H1 (cell line): ENCODE measurements at regions not wholly inside any gene's neighbourhood (a gene's known extent, or its start where the extent isn't known, plus 50 kb on each side); places are given as distances from the start of the nearest gene placed in this dataset.

Experiments
- CTCF ChIA-PET: fragments of 300-600 bp; sonication (Branson Sonifier 250); formaldehyde crosslinking; loops from one replicate; lab custom pipeline; 2021; ENCODE audit not compliant: partially characterized antibody; lab: Charles Lee
- POLR2A ChIA-PET: fragments of 300-600 bp; sonication (Branson Sonifier 250); formaldehyde crosslinking; loops from one replicate; lab custom pipeline; 2021; ENCODE audit warnings: inconsistent platforms; ENCODE audit not compliant: partially characterized antibody; lab: Charles Lee
- DNase-seq, 2 experiments: peaks; one replicate each; pipeline versions ENCODE4 v3.0.0 to v3.0.0-alpha.2; 2010 to 2022; ENCODE audit warnings: low spot score in 2 of 2, low read depth in 1 of 2, mixed read lengths in 1 of 2
- FAIRE-seq: peaks from 2 replicates; lab custom pipeline; 2011; peaks lifted over from hg19 to GRCh38; lab: Jason Lieb, UNC
- H2AFZ ChIP-seq: 2 replicates; pipeline ENCODE4 v1.8.1; 2012; ENCODE audit warnings: low read length, inconsistent platforms
- H2AK5ac ChIP-seq: 2 replicates; pipeline ENCODE4 v1.6.1; 2013; ENCODE audit warnings: low read depth, low read length
- H2BK120ac ChIP-seq: replicated peaks from 2 replicates; pipeline ENCODE3; 2013; ENCODE audit warnings: low read depth, low read length, inconsistent platforms
- H2BK12ac ChIP-seq: 2 replicates; pipeline ENCODE4 v1.6.1; 2013; ENCODE audit warnings: low read depth, low read length
- H2BK15ac ChIP-seq: 2 replicates; pipeline ENCODE4 v1.6.1; 2013; ENCODE audit warnings: low read length
- H2BK20ac ChIP-seq: 2 replicates; pipeline ENCODE4 v1.6.1; 2013; ENCODE audit warnings: low read length
- H2BK5ac ChIP-seq: 2 replicates; pipeline ENCODE4 v1.6.1; 2013; ENCODE audit warnings: low read depth, low read length
- H3K14ac ChIP-seq: 2 replicates; pipeline ENCODE4 v1.6.1; 2013; ENCODE audit warnings: inconsistent platforms; ENCODE audit not compliant: insufficient read length
- H3K18ac ChIP-seq: 2 replicates; pipeline ENCODE4 v1.6.1; 2013; ENCODE audit warnings: low read length; ENCODE audit errors: extremely low read depth
- H3K23ac ChIP-seq: 2 replicates; pipeline ENCODE4 v1.6.1; 2013; ENCODE audit warnings: inconsistent platforms; ENCODE audit not compliant: insufficient read length
- H3K23me2 ChIP-seq: 2 replicates; pipeline ENCODE4 v1.6.1; 2013; ENCODE audit warnings: low read depth, low read length
- H3K27ac ChIP-seq: 2 replicates; pipeline ENCODE4 v1.6.1; 2011; ENCODE audit warnings: low read depth, low read length, inconsistent platforms
- H3K27me3 ChIP-seq, 4 experiments: replicated peaks in 1 of 4; 1 replicate in 1 of 4; 2 replicates in 3 of 4; pipeline versions ENCODE4 v1.6.1 to v1.8.1; 2011 to 2013; ENCODE audit warnings: low read length in 3 of 4, mild to moderate bottlenecking in 3 of 4, inconsistent platforms in 2 of 4, mixed read lengths in 2 of 4, moderate library complexity in 1 of 4; ENCODE audit not compliant: control insufficient read depth in 3 of 4, insufficient read depth in 3 of 4; ENCODE audit errors: extremely low read depth in 1 of 4
- H3K36me3 ChIP-seq, 4 experiments: 2 replicates each; pipeline versions ENCODE4 v1.6.1 to v1.8.1; 2011 to 2013; ENCODE audit warnings: mild to moderate bottlenecking in 4 of 4, low read length in 3 of 4, moderate library complexity in 2 of 4, control low read depth in 1 of 4, inconsistent platforms in 1 of 4; ENCODE audit not compliant: insufficient read depth in 4 of 4, control insufficient read depth in 2 of 4
- H3K4ac ChIP-seq: replicated peaks from 2 replicates; pipeline ENCODE3; 2013; ENCODE audit warnings: low read length, low read depth, mixed read lengths, inconsistent platforms; ENCODE audit not compliant: insufficient read length
- H3K4me1 ChIP-seq, 4 experiments: replicated peaks in 1 of 4; 1 replicate in 1 of 4; 2 replicates in 3 of 4; pipeline versions ENCODE4 v1.6.1 to v1.8.1; 2011 to 2013; ENCODE audit warnings: low read length in 3 of 4, inconsistent platforms in 2 of 4, mixed read lengths in 1 of 4; ENCODE audit not compliant: insufficient read depth in 4 of 4, control insufficient read depth in 3 of 4
- H3K4me2 ChIP-seq, 2 experiments: 2 replicates each; pipeline versions ENCODE4 v1.6.1 to v1.8.1; 2011 to 2013; ENCODE audit warnings: low read depth in 2 of 2, low read length in 2 of 2, control low read depth in 1 of 2, inconsistent platforms in 1 of 2, mild to moderate bottlenecking in 1 of 2; ENCODE audit not compliant: insufficient read depth in 1 of 2
- H3K4me3 ChIP-seq, 4 experiments: fragments of 200-600, 300-600 bp in 1 of 4; sonication (generic), shearing (Covaris generic), sonication (Bioruptor Twin) in 1 of 4; 2 replicates each; pipeline versions ENCODE4 v1.5.1 to v1.8.1; 2011 to 2016; ENCODE audit warnings: low read length in 4 of 4, low read depth in 3 of 4, control low read depth in 2 of 4, inconsistent platforms in 2 of 4, mild to moderate bottlenecking in 2 of 4, mixed read lengths in 1 of 4, moderate library complexity in 1 of 4; ENCODE audit not compliant: insufficient read depth in 2 of 4; ENCODE audit errors: extremely low read depth in 1 of 4
- H3K56ac ChIP-seq: replicated peaks from 2 replicates; pipeline ENCODE3; 2013; ENCODE audit warnings: low read depth, mild to moderate bottlenecking, mixed read lengths, low read length, inconsistent platforms; ENCODE audit not compliant: insufficient read length
- H3K79me1 ChIP-seq: 2 replicates; pipeline ENCODE4 v1.6.1; 2013; ENCODE audit warnings: low read depth, low read length, control low read depth
- H3K79me2 ChIP-seq, 2 experiments: 2 replicates each; pipeline versions ENCODE4 v1.6.1 to v1.8.1; 2012 to 2013; ENCODE audit warnings: low read length in 2 of 2, mild to moderate bottlenecking in 2 of 2, inconsistent platforms in 1 of 2; ENCODE audit not compliant: insufficient read depth in 2 of 2, control insufficient read depth in 1 of 2
- H3K9ac ChIP-seq, 4 experiments: replicated peaks in 1 of 4; 1 replicate in 1 of 4; 2 replicates in 3 of 4; pipeline versions ENCODE4 v1.6.1 to v1.8.1; 2011 to 2013; ENCODE audit warnings: low read depth in 3 of 4, low read length in 3 of 4, control low read depth in 2 of 4, mild to moderate bottlenecking in 2 of 4, moderate library complexity in 2 of 4, inconsistent platforms in 1 of 4; ENCODE audit errors: extremely low read depth in 1 of 4
- H3K9me3 ChIP-seq, 2 experiments: 2 replicates each; pipeline versions ENCODE4 v1.6.1 to v1.8.1; 2012 to 2013; ENCODE audit warnings: mild to moderate bottlenecking in 2 of 2, moderate library complexity in 2 of 2, control low read depth in 1 of 2, inconsistent platforms in 1 of 2, low read depth in 1 of 2, low read length in 1 of 2, mixed read lengths in 1 of 2; ENCODE audit not compliant: insufficient read depth in 2 of 2
- H4K20me1 ChIP-seq, 2 experiments: replicated peaks in 1 of 2; 2 replicates each; pipeline versions ENCODE3 to v1.8.1; 2011 to 2013; ENCODE audit warnings: inconsistent platforms in 2 of 2, low read length in 2 of 2, mild to moderate bottlenecking in 1 of 2; ENCODE audit not compliant: insufficient read depth in 2 of 2, control insufficient read depth in 1 of 2
- H4K5ac ChIP-seq: 2 replicates; pipeline ENCODE4 v1.6.1; 2013; ENCODE audit warnings: low read length, low read depth, mixed read lengths, inconsistent platforms; ENCODE audit not compliant: insufficient read length
- H4K8ac ChIP-seq: 2 replicates; pipeline ENCODE4 v1.8.0; 2013; ENCODE audit warnings: mild to moderate bottlenecking, moderate library complexity, low read length, inconsistent platforms; ENCODE audit not compliant: insufficient read depth; ENCODE audit errors: extremely low read depth
- H4K91ac ChIP-seq: replicated peaks from 2 replicates; pipeline ENCODE3; 2013; ENCODE audit warnings: low read length, mixed read lengths, inconsistent platforms; ENCODE audit not compliant: insufficient read length
- ASH2L ChIP-seq: fragments of 200-600, 300-600 bp; sonication (generic); IDR thresholded peaks from one replicate; pipeline ENCODE4 v1.7.1; 2017; ENCODE audit warnings: low read length
- CBX8 ChIP-seq: fragments of 300-800, 300-1000 bp; sonication (generic); IDR thresholded peaks from 2 replicates; pipeline ENCODE4 v1.7.1; 2016; ENCODE audit warnings: low read depth, low read length, borderline replicate concordance
- CHD1 ChIP-seq: IDR thresholded peaks from 2 replicates; pipeline ENCODE4 v1.6.1; 2012; ENCODE audit warnings: low read depth, low read length, improper control_type of control experiment
- EZH2 ChIP-seq: fragments of 200-600 bp; sonication (generic); IDR thresholded peaks from 2 replicates; pipeline ENCODE4 v1.7.1; 2012; ENCODE audit warnings: low read depth, mild to moderate bottlenecking, moderate library complexity, low read length, inconsistent platforms; ENCODE audit not compliant: severe bottlenecking
- GTF2F1 ChIP-seq: IDR thresholded peaks from 2 replicates; pipeline ENCODE4 v1.6.1; 2012; ENCODE audit warnings: low read depth, low read length, improper control_type of control experiment, borderline replicate concordance
- HDAC6 ChIP-seq: IDR thresholded peaks from one replicate; pipeline ENCODE4 v1.7.1; 2012; ENCODE audit warnings: low read depth, mild to moderate bottlenecking, inconsistent platforms, low read length, moderate library complexity
- KDM4A ChIP-seq: IDR thresholded peaks from one replicate; pipeline ENCODE4 v1.7.1; 2012; ENCODE audit warnings: low read depth, mild to moderate bottlenecking, moderate library complexity, low read length, inconsistent platforms; ENCODE audit not compliant: severe bottlenecking
- POLR2A ChIP-seq, 2 experiments: IDR thresholded peaks; 1 replicate in 1 of 2; 2 replicates in 1 of 2; pipeline ENCODE4 v1.6.1; 2011; ENCODE audit warnings: low read depth in 2 of 2, low read length in 2 of 2, mild to moderate bottlenecking in 2 of 2; ENCODE audit errors: control extremely low read depth in 1 of 2
- POLR2AphosphoS5 ChIP-seq: IDR thresholded peaks from 2 replicates; pipeline ENCODE4 v1.6.1; 2011; ENCODE audit warnings: low read depth, low read length
- POU5F1 ChIP-seq: IDR thresholded peaks from 2 replicates; pipeline ENCODE4 v1.6.1; 2011; ENCODE audit warnings: low read depth, mild to moderate bottlenecking, low read length, moderate library complexity
- RFX5 ChIP-seq: IDR thresholded peaks from 2 replicates; pipeline ENCODE4 v1.6.1; 2011; ENCODE audit warnings: low read depth, low read length, improper control_type of control experiment, borderline replicate concordance
- RNF2 ChIP-seq: fragments of 200-900, 300-1000 bp; sonication (generic); IDR thresholded peaks from 2 replicates; pipeline ENCODE4 v1.7.1; 2016; ENCODE audit warnings: borderline replicate concordance, low read depth, mild to moderate bottlenecking, antibody characterized with exemption, low read length; ENCODE audit not compliant: poor library complexity, severe bottlenecking; ENCODE audit errors: missing control alignments
- RXRA ChIP-seq: IDR thresholded peaks from 2 replicates; pipeline ENCODE4 v1.6.1; 2011; ENCODE audit warnings: low read depth, mild to moderate bottlenecking, low read length, moderate library complexity; ENCODE audit not compliant: insufficient read depth
- SIRT6 ChIP-seq: IDR thresholded peaks from one replicate; pipeline ENCODE4 v1.7.1; 2012; ENCODE audit warnings: low read length, inconsistent platforms
- SP1 ChIP-seq: IDR thresholded peaks from 2 replicates; pipeline ENCODE4 v1.6.1; 2011; ENCODE audit warnings: low read depth, low read length
- SP4 ChIP-seq: IDR thresholded peaks from 2 replicates; pipeline ENCODE4 v1.6.1; 2012; ENCODE audit warnings: low read length, inconsistent platforms
- whole genome bisulfite sequencing, 2 experiments: shearing (Covaris generic) in 1 of 2; methylation state at CpG; one replicate each; pipeline versions ENCODE4 v1.1.6 to v1.1.7; 2013 to 2015; ENCODE audit warnings: low lambda C conversion rate in 2 of 2, mixed read lengths in 2 of 2, inconsistent platforms in 1 of 2, low coverage in 1 of 2, missing lambda C conversion rate in 1 of 2; ENCODE audit not compliant: insufficient replicate concordance in 2 of 2, insufficient coverage in 1 of 2, insufficient read length in 1 of 2; ENCODE audit errors: extremely low coverage in 1 of 2, missing lambda C conversion rate in 1 of 2; 5-methylcytosine and 5-hydroxymethylcytosine counted together

GRCh38 chr17:33864758-33865229 lies 390.3 kb upstream of the CCL2 start:
- H2BK20ac ChIP-seq = no peak overlapping the region
- no peak overlapping the region for H3K4ac ChIP-seq
- H3K9ac ChIP-seq = no peak overlapping the region
- no peaks in the 10 kb centered on the region for H3K23me2 ChIP-seq
- no peaks in the 10 kb centered on the region for H3K36me3 ChIP-seq
- FAIRE-seq = no peak
- no peaks in the 10 kb centered on the region for H3K4me1 ChIP-seq
- no peak overlapping the region for H4K91ac ChIP-seq
- H3K79me1 ChIP-seq = no peaks in the 10 kb centered on the region
- no peaks in the 10 kb centered on the region for H4K20me1 ChIP-seq
- POLR2A ChIA-PET = interaction anchor here (0.7 kb wide), 1 partner anchor 48 kb away, joined by 3 read pairs; no protein-coding TSS in a partner anchor
- no peaks in the 10 kb centered on the region for H3K9me3 ChIP-seq
- no peak overlapping the region for H2AK5ac ChIP-seq
- H3K18ac ChIP-seq = no peak overlapping the region
- no peak overlapping the region for H3K27ac ChIP-seq
- H3K4me2 ChIP-seq = no peak overlapping the region
- no peak overlapping the region for H2BK12ac ChIP-seq
- H3K56ac ChIP-seq = no peak overlapping the region
- no peak overlapping the region for H3K4me3 ChIP-seq
- no peaks in the 10 kb centered on the region for H3K27me3 ChIP-seq
- no peak overlapping the region for H3K23ac ChIP-seq
- no peak overlapping the region for H2BK5ac ChIP-seq
- no peak overlapping the region for H4K5ac ChIP-seq
- DNase-seq = no peak
- no peak overlapping the region for H4K8ac ChIP-seq
- CTCF ChIA-PET = no interaction called here
- H3K14ac ChIP-seq = no peak overlapping the region
- 93% methylated on average over 3 of the region's 3 CpGs; no CpG with 5 or more reads in 1 of the 2 experiments for WGBS, 2 experiments
- H2BK120ac ChIP-seq = no peak overlapping the region
- H2BK15ac ChIP-seq = no peak overlapping the region
- H3K79me2 ChIP-seq = no peaks in the 10 kb centered on the region
- H2AFZ ChIP-seq = no peak overlapping the region
- TF ChIP-seq RNF2 (no peak), EZH2 (no peak), ASH2L (no peak), CBX8 (no peak), SP1 (no peak), RXRA (no peak), POLR2AphosphoS5 (no peak), KDM4A (no peak), POLR2A (IDR thresholded peaks at IDR 0.05; ENCODE audit: control extremely low read depth in 1 of 2, low read depth in 2 of 2, low read length in 2 of 2) (no peak), SIRT6 (no peak), GTF2F1 (no peak), RFX5 (no peak), HDAC6 (no peak), POU5F1 (no peak), CHD1 (no peak), SP4 (no peak)
